ENCODE measurements at regions not wholly inside any gene's neighbourhood (a gene's known extent, or its start where the extent isn't known, plus 50 kb on each side); places are given as distances from the start of the nearest gene placed in this dataset.
"Not testable (repeated sequence)": the region's sequence is repeated elsewhere in the genome, so short reads cannot be mapped to it uniquely, and the experiment has no call there.

GRCh38 chr20:6277661-6278240, 154.9 kb upstream of the FERMT1 start:
- Histone ChIP-seq H3K18ac (ENCODE audit: low read length) (no peak overlapping the region), H3K27ac (ENCODE audit: low read depth, low read length) (no peak overlapping the region), H4K8ac (ENCODE audit: low read depth, low read length) (no peak overlapping the region), H3K4ac (ENCODE audit: low read depth, low read length) (no peak overlapping the region), H4K91ac (ENCODE audit: low read depth, low read length) (no peak overlapping the region), H2BK120ac (ENCODE audit: insufficient read depth, low read length, poor library complexity) (no peak overlapping the region), H4K12ac (ENCODE audit: low read depth, low read length) (no peak overlapping the region), H2BK12ac (ENCODE audit: low read length) (no peak overlapping the region), H3K4me1 (ENCODE audit: control insufficient read depth in 1 of 2, insufficient read depth in 2 of 2, low read length in 2 of 2) (no peaks in the 10 kb centered on the region), H3K23ac (ENCODE audit: low read length) (no peak overlapping the region), H2AK5ac (ENCODE audit: low read length) (no peak overlapping the region), H3K4me2 (ENCODE audit: low read length) (no peak overlapping the region), H3K27me3 (ENCODE audit: insufficient read depth, low read length) (no peaks in the 10 kb centered on the region), H3K79me2 (ENCODE audit: control insufficient read depth, insufficient read depth, low read length, poor library complexity) (no peaks in the 10 kb centered on the region), H3K14ac (ENCODE audit: low read length) (no peak overlapping the region), H3K4me3 (ENCODE audit: low read depth, low read length) (no peak overlapping the region), H2BK5ac (ENCODE audit: low read depth, low read length, poor library complexity) (no peak overlapping the region), H2AFZ (ENCODE audit: insufficient read depth, low read length, poor library complexity) (no peak overlapping the region), H3K36me3 (ENCODE audit: control insufficient read depth in 1 of 2, insufficient read depth in 2 of 2, low read length in 2 of 2) (no peaks in the 10 kb centered on the region), H3K9ac (ENCODE audit: low read length) (no peak overlapping the region), H3K9me3 (ENCODE audit: insufficient read depth, low read depth, low read length) (no peaks in the 10 kb centered on the region), H3K79me1 (ENCODE audit: low read length) (no peaks in the 10 kb centered on the region)
- no peak for DNase-seq
- WGBS (ENCODE audit: extremely low coverage, insufficient coverage, insufficient read length), result no CpG with 5 or more reads among the region's 6 CpGs

DNA sequence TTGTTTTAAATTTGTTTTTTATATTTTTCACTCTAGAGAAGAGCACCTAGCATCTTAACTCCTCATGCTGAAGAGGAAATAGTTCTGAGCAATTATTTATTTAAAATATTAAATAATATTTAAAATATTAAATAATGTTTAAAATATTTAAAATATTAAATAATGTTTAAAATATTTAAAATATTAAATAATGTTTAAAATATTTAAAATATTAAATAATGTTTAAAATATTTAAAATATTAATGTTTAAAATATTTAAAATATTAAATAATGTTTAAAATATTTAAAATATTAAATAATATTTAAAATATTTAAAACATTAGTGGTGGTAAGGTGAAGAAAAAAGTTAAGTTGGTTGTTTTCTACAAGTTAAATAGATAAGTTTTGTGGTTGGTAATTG, 147.6 kb upstream of the FERMT1 start:
- H3K36me3 ChIP-seq (ENCODE audit: control insufficient read depth in 1 of 2, insufficient read depth in 2 of 2, low read length in 2 of 2); H3K23ac ChIP-seq (ENCODE audit: low read length); H3K27ac ChIP-seq (ENCODE audit: low read depth, low read length); H2AK5ac ChIP-seq (ENCODE audit: low read length); H2BK5ac ChIP-seq (ENCODE audit: low read depth, low read length, poor library complexity); H3K9ac ChIP-seq (ENCODE audit: low read length); DNase-seq; H3K14ac ChIP-seq (ENCODE audit: low read length); H3K18ac ChIP-seq (ENCODE audit: low read length); H3K79me1 ChIP-seq (ENCODE audit: low read length); H3K79me2 ChIP-seq (ENCODE audit: control insufficient read depth, insufficient read depth, low read length, poor library complexity); H3K4me3 ChIP-seq (ENCODE audit: low read depth, low read length); H3K9me3 ChIP-seq (ENCODE audit: insufficient read depth, low read depth, low read length); H4K12ac ChIP-seq (ENCODE audit: low read depth, low read length); H3K4me2 ChIP-seq (ENCODE audit: low read length); H3K27me3 ChIP-seq (ENCODE audit: insufficient read depth, low read length); H2BK120ac ChIP-seq (ENCODE audit: insufficient read depth, low read length, poor library complexity); H3K4ac ChIP-seq (ENCODE audit: low read depth, low read length); H2BK12ac ChIP-seq (ENCODE audit: low read length); H4K8ac ChIP-seq (ENCODE audit: low read depth, low read length); H4K91ac ChIP-seq (ENCODE audit: low read depth, low read length); H3K4me1 ChIP-seq (ENCODE audit: control insufficient read depth in 1 of 2, insufficient read depth in 2 of 2, low read length in 2 of 2); H2AFZ ChIP-seq (ENCODE audit: insufficient read depth, low read length, poor library complexity): not testable (repeated sequence)

DNA sequence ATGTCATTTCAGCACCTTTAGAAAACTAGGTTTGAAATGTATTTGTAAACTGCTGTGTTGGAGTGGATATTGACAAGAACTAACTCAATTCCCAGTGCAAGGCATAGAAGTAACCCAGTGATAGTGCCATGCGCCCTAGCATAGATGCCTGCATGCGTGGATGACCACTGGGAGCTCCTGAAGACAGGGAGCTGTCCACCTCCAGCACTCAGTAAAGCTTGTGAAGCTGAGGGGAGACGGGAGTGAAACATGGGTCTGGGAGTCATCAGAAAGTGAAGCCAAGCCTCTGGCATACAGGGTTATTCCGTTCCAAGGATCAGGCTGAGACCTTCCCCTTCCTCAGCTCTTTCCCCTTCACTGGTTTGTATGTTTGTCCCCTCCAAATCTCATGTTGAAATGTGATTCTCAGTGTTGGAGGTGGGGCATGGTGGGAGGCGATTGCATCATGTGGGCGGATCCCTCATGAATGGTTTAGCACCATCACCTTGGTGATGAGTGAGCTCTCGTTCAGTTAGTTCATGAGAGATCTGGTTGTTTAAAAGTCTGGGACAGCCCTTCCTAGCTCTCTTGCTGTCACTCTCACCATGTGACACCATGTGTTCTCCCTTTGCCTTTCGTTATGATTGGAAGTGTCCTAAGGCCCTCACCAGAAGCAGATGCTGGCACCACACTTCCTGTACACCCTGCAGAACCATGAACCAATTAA, 146.5 kb upstream of the FERMT1 start:
- no peak overlapping the region for H3K4ac ChIP-seq (ENCODE audit: low read depth, low read length)
- H2BK5ac ChIP-seq (ENCODE audit: low read depth, low read length, poor library complexity), result no peak overlapping the region
- H3K9ac ChIP-seq (ENCODE audit: low read length), result no peak overlapping the region
- no peak overlapping the region for H2BK12ac ChIP-seq (ENCODE audit: low read length)
- H3K18ac ChIP-seq (ENCODE audit: low read length), result no peak overlapping the region
- H2AK5ac ChIP-seq (ENCODE audit: low read length), result no peak overlapping the region
- no peak overlapping the region for H2AFZ ChIP-seq (ENCODE audit: insufficient read depth, low read length, poor library complexity)
- H3K14ac ChIP-seq (ENCODE audit: low read length), result no peak overlapping the region
- H3K79me1 ChIP-seq (ENCODE audit: low read length), result no peaks in the 10 kb centered on the region
- no peak overlapping the region for H3K4me3 ChIP-seq (ENCODE audit: low read depth, low read length)
- WGBS (ENCODE audit: extremely low coverage, insufficient coverage, insufficient read length), result no CpG with 5 or more reads among the region's 8 CpGs
- no peaks in the 10 kb centered on the region for H3K36me3 ChIP-seq (ENCODE audit: control insufficient read depth in 1 of 2, insufficient read depth in 2 of 2, low read length in 2 of 2)
- H3K27me3 ChIP-seq (ENCODE audit: insufficient read depth, low read length), result no peaks in the 10 kb centered on the region
- H4K8ac ChIP-seq (ENCODE audit: low read depth, low read length), result no peak overlapping the region
- H3K23ac ChIP-seq (ENCODE audit: low read length), result no peak overlapping the region
- H3K79me2 ChIP-seq (ENCODE audit: control insufficient read depth, insufficient read depth, low read length, poor library complexity), result no peaks in the 10 kb centered on the region
- no peaks in the 10 kb centered on the region for H3K9me3 ChIP-seq (ENCODE audit: insufficient read depth, low read depth, low read length)
- DNase-seq, result no peak
- no peaks in the 10 kb centered on the region for H3K4me1 ChIP-seq (ENCODE audit: control insufficient read depth in 1 of 2, insufficient read depth in 2 of 2, low read length in 2 of 2)
- no peak overlapping the region for H4K12ac ChIP-seq (ENCODE audit: low read depth, low read length)
- H4K91ac ChIP-seq (ENCODE audit: low read depth, low read length), result no peak overlapping the region
- H3K27ac ChIP-seq (ENCODE audit: low read depth, low read length), result no peak overlapping the region
- H3K4me2 ChIP-seq (ENCODE audit: low read length), result no peak overlapping the region
- H2BK120ac ChIP-seq (ENCODE audit: insufficient read depth, low read length, poor library complexity), result no peak overlapping the region

DNA sequence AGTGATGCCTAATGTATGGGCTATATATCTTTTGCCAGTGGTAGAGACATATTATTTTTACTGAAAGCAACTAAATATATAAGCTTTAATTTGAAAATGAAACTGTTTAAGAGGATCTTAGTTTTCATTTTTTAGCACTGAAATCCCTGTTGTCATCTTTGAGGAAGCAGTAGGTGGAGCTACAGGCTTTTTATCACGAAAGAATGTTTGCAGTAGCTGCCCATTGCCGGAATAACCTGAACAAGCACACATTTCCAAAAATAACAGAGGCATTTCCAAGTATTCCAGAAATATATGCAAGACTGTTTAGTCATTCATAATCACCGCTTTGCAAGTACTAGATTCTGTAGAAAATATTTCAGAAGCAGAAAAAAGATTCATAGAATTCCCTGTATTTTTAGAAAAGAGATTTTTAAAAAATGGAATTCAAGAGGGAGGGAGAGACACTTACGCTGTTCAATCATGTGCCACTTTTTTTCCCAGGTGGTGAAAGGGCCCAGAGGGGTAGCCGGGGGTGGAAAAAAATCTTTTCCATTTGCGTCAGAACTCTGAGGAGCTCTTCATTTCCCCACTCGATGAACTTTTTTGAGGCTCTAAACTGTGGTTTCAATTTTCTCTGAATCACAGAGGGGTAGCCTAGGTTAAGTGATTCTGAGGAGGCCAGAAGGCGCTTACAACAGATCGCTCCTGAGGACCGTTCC, 142.5 kb upstream of the FERMT1 start:
- Histone ChIP-seq H2BK5ac (ENCODE audit: low read depth, low read length, poor library complexity) (no peak overlapping the region), H3K4ac (ENCODE audit: low read depth, low read length) (no peak overlapping the region), H3K14ac (ENCODE audit: low read length) (no peak overlapping the region), H3K23ac (ENCODE audit: low read length) (no peak overlapping the region), H4K12ac (ENCODE audit: low read depth, low read length) (no peak overlapping the region), H3K18ac (ENCODE audit: low read length) (no peak overlapping the region), H2BK12ac (ENCODE audit: low read length) (no peak overlapping the region), H3K79me2 (ENCODE audit: control insufficient read depth, insufficient read depth, low read length, poor library complexity) (no peaks in the 10 kb centered on the region), H2BK120ac (ENCODE audit: insufficient read depth, low read length, poor library complexity) (no peak overlapping the region), H4K8ac (ENCODE audit: low read depth, low read length) (no peak overlapping the region), H3K4me2 (ENCODE audit: low read length) (no peak overlapping the region), H3K4me1 (ENCODE audit: control insufficient read depth in 1 of 2, insufficient read depth in 2 of 2, low read length in 2 of 2) (no peaks in the 10 kb centered on the region), H2AFZ (ENCODE audit: insufficient read depth, low read length, poor library complexity) (no peak overlapping the region), H3K9me3 (ENCODE audit: insufficient read depth, low read depth, low read length) (no peaks in the 10 kb centered on the region), H2AK5ac (ENCODE audit: low read length) (no peak overlapping the region), H3K9ac (ENCODE audit: low read length) (no peak overlapping the region), H3K27ac (ENCODE audit: low read depth, low read length) (no peak overlapping the region), H3K4me3 (ENCODE audit: low read depth, low read length) (no peak overlapping the region), H3K79me1 (ENCODE audit: low read length) (no peaks in the 10 kb centered on the region), H3K36me3 (ENCODE audit: control insufficient read depth in 1 of 2, insufficient read depth in 2 of 2, low read length in 2 of 2) (no peaks in the 10 kb centered on the region), H4K91ac (ENCODE audit: low read depth, low read length) (no peak overlapping the region), H3K27me3 (ENCODE audit: insufficient read depth, low read length) (no peaks in the 10 kb centered on the region)
- no CpG with 5 or more reads among the region's 10 CpGs for WGBS (ENCODE audit: extremely low coverage, insufficient coverage, insufficient read length)
- DNase-seq, result peak; percentile 25 to 54

Data from trophoblast cell (in vitro differentiated cells and primary cell).